PC-3 (cell line): ENCODE measurements at regions not wholly inside any gene's neighbourhood (a gene's known extent, or its start where the extent isn't known, plus 50 kb on each side); places are given as distances from the start of the nearest gene placed in this dataset.
"Not testable (repeated sequence)": the region's sequence is repeated elsewhere in the genome, so short reads cannot be mapped to it uniquely, and the experiment has no call there.

ENCODE experiments used
- ATAC-seq: fragments of 200-7000 bp; cut with Tn5 transposase; 2 replicates; pipeline ENCODE4 v1.9.1; 2020; ENCODE audit warnings: mild to moderate bottlenecking, moderate library complexity
- BruUV-seq: library from RNA; stranded (reverse); fragments of 400-500 nt; replicated peaks from 2 replicates; lab custom pipeline; 2021; lab: Mats Ljungman, UMichigan
- CTCF ChIA-PET: fragments of 300-600 bp; sonication (Branson Sonifier 250); formaldehyde crosslinking; loops from one replicate; lab custom pipeline; 2022; ENCODE audit warnings: antibody characterized with exemption; lab: Charles Lee
- POLR2A ChIA-PET: fragments of 300-600 bp; sonication (Branson Sonifier 250); formaldehyde crosslinking; loops from one replicate; lab custom pipeline; 2022; ENCODE audit warnings: antibody characterized with exemption; ENCODE audit not compliant: unreplicated experiment; lab: Charles Lee
- DNase-seq: peaks from one replicate; pipeline ENCODE4 v3.0.0-alpha.2; 2015
- H2AFZ ChIP-seq: fragments of 300-600 bp; sonication (generic); 2 replicates; pipeline ENCODE4 v1.6.0; 2016; ENCODE audit warnings: antibody characterized with exemption, low read length
- H3F3A ChIP-seq: fragments of 300-600 bp; sonication (generic); one replicate; pipeline ENCODE4 v1.6.0; 2017; ENCODE audit warnings: antibody characterized with exemption, low read length, control low read depth, mild to moderate bottlenecking; ENCODE audit not compliant: unreplicated experiment
- H3K27ac ChIP-seq: fragments of 300-600 bp; sonication (generic); 2 replicates; pipeline ENCODE4 v1.5.1; 2016; ENCODE audit warnings: mild to moderate bottlenecking, low read length
- H3K27me3 ChIP-seq: fragments of 300-600 bp; sonication (generic); 2 replicates; pipeline ENCODE4 v1.6.1; 2016; ENCODE audit warnings: low read length, mixed read lengths
- H3K36me3 ChIP-seq: fragments of 300-600 bp; sonication (generic); 2 replicates; pipeline ENCODE4 v1.6.1; 2016; ENCODE audit warnings: low read depth, mixed run types, low read length, mixed read lengths
- H3K4me1 ChIP-seq: fragments of 300-600 bp; sonication (generic); 2 replicates; pipeline ENCODE4 v1.5.1; 2016; ENCODE audit warnings: low read length; ENCODE audit not compliant: insufficient read depth
- H3K4me2 ChIP-seq: fragments of 300-600 bp; sonication (generic); 2 replicates; pipeline ENCODE4 v1.6.0; 2016; ENCODE audit warnings: low read length
- H3K4me3 ChIP-seq: fragments of 300-600 bp; sonication (generic); 2 replicates; pipeline ENCODE4 v1.5.1; 2016; ENCODE audit warnings: mild to moderate bottlenecking, low read length, mixed read lengths
- H3K79me2 ChIP-seq: fragments of 300-600 bp; sonication (generic); 2 replicates; pipeline ENCODE4 v1.6.1; 2017; ENCODE audit warnings: low read length, mixed read lengths
- H3K9ac ChIP-seq: fragments of 300-600 bp; sonication (generic); 2 replicates; pipeline ENCODE4 v1.6.0; 2016; ENCODE audit warnings: mild to moderate bottlenecking, low read length
- H3K9me2 ChIP-seq: fragments of 300-600 bp; sonication (generic); replicated peaks from 2 replicates; pipeline ENCODE4 v1.6.1; 2016; ENCODE audit warnings: mixed run types, low read length, mixed read lengths
- H3K9me3 ChIP-seq: fragments of 300-600 bp; sonication (generic); 2 replicates; pipeline ENCODE4 v1.6.1; 2016; ENCODE audit warnings: low read length, mixed read lengths
- H4K20me1 ChIP-seq: fragments of 300-600 bp; sonication (generic); 2 replicates; pipeline ENCODE4 v1.6.1; 2016; ENCODE audit warnings: low read length, mixed read lengths
- CTCF ChIP-seq: fragments of 300-600 bp; sonication (generic); conservative IDR thresholded peaks from 2 replicates; pipeline ENCODE4 v1.5.1; 2017; ENCODE audit warnings: antibody characterized with exemption, low read depth, mild to moderate bottlenecking, low read length
- EZH2 ChIP-seq: fragments of 300-600 bp; sonication (generic); IDR thresholded peaks from one replicate; pipeline ENCODE4 v1.6.1; 2017; ENCODE audit warnings: antibody characterized with exemption, mild to moderate bottlenecking, low read length; ENCODE audit not compliant: unreplicated experiment
- EZH2phosphoT487 ChIP-seq: fragments of 300-600 bp; sonication (generic); IDR thresholded peaks from 2 replicates; pipeline ENCODE4 v1.6.1; 2018; ENCODE audit warnings: mild to moderate bottlenecking, antibody characterized with exemption, low read length, borderline replicate concordance
- intact Hi-C: fragments of 100-400 bp; cut with micrococcal nuclease; formaldehyde crosslinking; loops from 2 replicates; pipeline ENCODE4 v1.9.0; 2023

- ChIA-PET POLR2A (no interaction called here), CTCF (no interaction called here)
- BruUV-seq, result no TSS peak
- Histone ChIP-seq H3K36me3 (no peaks in the 10 kb centered on the region), H4K20me1 (no peaks in the 10 kb centered on the region), H3K9me2 (no peaks in the 10 kb centered on the region), H3K27ac (no peak overlapping the region), H3K9me3 (peaks cover 9% of the 10 kb centered on the region), H3K4me3 (no peak overlapping the region), H3K4me1 (no peaks in the 10 kb centered on the region), H3K79me2 (no peaks in the 10 kb centered on the region), H3K4me2 (no peak overlapping the region), H3F3A (no peaks in the 10 kb centered on the region), H2AFZ (no peak overlapping the region), H3K27me3 (no peaks in the 10 kb centered on the region), H3K9ac (no peak overlapping the region)
- DNase-seq, result no peak
- TF ChIP-seq CTCF (no peak), EZH2phosphoT487 (no peak), EZH2 (no peak)
- no peak for ATAC-seq
- intact Hi-C loops, result no loop called here
These were observed 151.8 kb downstream of the LRRN1 start for GRCh38 chr3:3951071-3951470.

- Histone ChIP-seq H3K27me3 (no peaks in the 10 kb centered on the region), H3K4me2 (no peak overlapping the region), H3F3A (no peaks in the 10 kb centered on the region), H3K9me2 (no peaks in the 10 kb centered on the region), H3K4me3 (no peak overlapping the region), H3K27ac (no peak overlapping the region), H3K9me3 (peaks cover 9% of the 10 kb centered on the region), H3K4me1 (no peaks in the 10 kb centered on the region), H4K20me1 (no peaks in the 10 kb centered on the region), H3K9ac (no peak overlapping the region), H2AFZ (no peak overlapping the region), H3K36me3 (no peaks in the 10 kb centered on the region), H3K79me2 (no peaks in the 10 kb centered on the region)
- ChIA-PET CTCF (no interaction called here), POLR2A (no interaction called here)
- intact Hi-C loops, result no loop called here
- no TSS peak for BruUV-seq
- ATAC-seq (no peak), DNase-seq (no peak)
- TF ChIP-seq CTCF (no peak), EZH2phosphoT487 (no peak), EZH2 (no peak)
These were observed 152.3 kb downstream of the LRRN1 start for GRCh38 chr3:3951501-3951900.

- H3K9me3 ChIP-seq, H3K27ac ChIP-seq, intact Hi-C loops, BruUV-seq, DNase-seq, H2AFZ ChIP-seq, POLR2A ChIA-PET, CTCF ChIA-PET, H3K4me3 ChIP-seq, H3K27me3 ChIP-seq, ATAC-seq, H3K9me2 ChIP-seq, H4K20me1 ChIP-seq, H3K36me3 ChIP-seq, H3K79me2 ChIP-seq, H3K4me2 ChIP-seq, H3K9ac ChIP-seq, H3F3A ChIP-seq, H3K4me1 ChIP-seq: not testable (repeated sequence)
These were observed 163.6 kb downstream of the LRRN1 start for GRCh38 chr3:3962867-3963266.
